HEK293 (cell line): ENCODE measurements at regions not wholly inside any gene's neighbourhood (a gene's known extent, or its start where the extent isn't known, plus 50 kb on each side); places are given as distances from the start of the nearest gene placed in this dataset.

Experiments used
- CTCF ChIA-PET: fragments of 350-600 bp; formaldehyde crosslinking; extraction: SDS; loops from one replicate; lab custom pipeline; 2021; ENCODE audit warnings: antibody characterized with exemption; lab: Yijun Ruan, JAX
- POLR2A ChIA-PET: fragments of 300-600 bp; formaldehyde crosslinking; extraction: SDS; loops from one replicate; lab custom pipeline; 2020; ENCODE audit warnings: antibody characterized with exemption, inconsistent platforms; lab: Yijun Ruan, JAX
- H3K27ac ChIP-seq: fragments of 200-500 bp; sonication (Bioruptor generic); 2 replicates; pipeline ENCODE4 v1.5.1; 2014; ENCODE audit warnings: low read depth, low read length, control low read depth, inconsistent platforms; ENCODE audit errors: extremely low read depth
- H3K36me3 ChIP-seq, 2 experiments: fragments of 200-500 bp in 1 of 2; sonication (Bioruptor generic) in 1 of 2; 1 replicate in 1 of 2; 2 replicates in 1 of 2; pipeline ENCODE4 v1.5.1; 2014 to 2017; ENCODE audit warnings: inconsistent platforms in 2 of 2, low read length in 2 of 2; ENCODE audit not compliant: control insufficient read depth in 2 of 2, insufficient read depth in 1 of 2
- H3K4me1 ChIP-seq: fragments of 200-500 bp; sonication (Bioruptor generic); 2 replicates; pipeline ENCODE4 v1.5.1; 2014; ENCODE audit warnings: mild to moderate bottlenecking, low read length, inconsistent platforms; ENCODE audit not compliant: control insufficient read depth, insufficient read depth
- H3K4me3 ChIP-seq: 2 replicates; pipeline ENCODE4 v1.5.1; 2011; ENCODE audit warnings: low read depth, mild to moderate bottlenecking, control low read depth, low read length, moderate library complexity
- H3K9me3 ChIP-seq: fragments of 200-500 bp; sonication (Bioruptor generic); 2 replicates; pipeline ENCODE4 v1.5.1; 2014; ENCODE audit warnings: low read depth, low read length, inconsistent platforms; ENCODE audit not compliant: control insufficient read depth, insufficient read depth
- GLIS2 ChIP-seq: fragments of 450-650 bp; formaldehyde crosslinking; IDR thresholded peaks from 2 replicates; pipeline ENCODE4 v1.5.1; 2016; ENCODE audit warnings: missing biosample characterization, missing genetic modification characterization
- KLF1 ChIP-seq: fragments of 450-650 bp; formaldehyde crosslinking; IDR thresholded peaks from 2 replicates; pipeline ENCODE4 v1.5.1; 2016; ENCODE audit warnings: missing biosample characterization, missing genetic modification characterization
- OVOL3 ChIP-seq: fragments of 450-650 bp; formaldehyde crosslinking; IDR thresholded peaks from 2 replicates; pipeline ENCODE4 v1.5.1; 2016; ENCODE audit warnings: missing biosample characterization, missing genetic modification characterization
- SALL2 ChIP-seq: fragments of 450-650 bp; formaldehyde crosslinking; IDR thresholded peaks from 2 replicates; pipeline ENCODE4 v1.5.0; 2017; ENCODE audit warnings: missing biosample characterization, mild to moderate bottlenecking, missing genetic modification characterization, borderline replicate concordance
- YY1 ChIP-seq: fragments of 450-650 bp; formaldehyde crosslinking; IDR thresholded peaks from 2 replicates; pipeline ENCODE4 v1.5.1; 2018; ENCODE audit warnings: missing biosample characterization, missing genetic modification characterization
- YY2 ChIP-seq: fragments of 450-650 bp; formaldehyde crosslinking; IDR thresholded peaks from 2 replicates; pipeline ENCODE4 v1.5.1; 2016; ENCODE audit warnings: missing biosample characterization, missing genetic modification characterization
- ZNF112 ChIP-seq: fragments of 450-650 bp; formaldehyde crosslinking; IDR thresholded peaks from 2 replicates; pipeline ENCODE4 v1.5.0; 2017; ENCODE audit warnings: missing biosample characterization, missing genetic modification characterization
- ZNF121 ChIP-seq: fragments of 450-650 bp; formaldehyde crosslinking; IDR thresholded peaks from 2 replicates; pipeline ENCODE4 v1.5.1; 2016; ENCODE audit warnings: missing biosample characterization, missing genetic modification characterization
- ZNF341 ChIP-seq: fragments of 450-650 bp; formaldehyde crosslinking; IDR thresholded peaks from 2 replicates; pipeline ENCODE4; 2016; ENCODE audit warnings: low read depth, missing biosample characterization, missing genetic modification characterization
- ZNF37A ChIP-seq: fragments of 450-650 bp; IDR thresholded peaks from 2 replicates; pipeline ENCODE4 v1.5.1; 2018; ENCODE audit warnings: missing biosample characterization, missing genetic modification characterization
- ZNF514 ChIP-seq: fragments of 450-650 bp; formaldehyde crosslinking; IDR thresholded peaks from 2 replicates; pipeline ENCODE4 v1.5.1; 2016; ENCODE audit warnings: missing biosample characterization, missing genetic modification characterization
- ZNF629 ChIP-seq: fragments of 450-650 bp; formaldehyde crosslinking; IDR thresholded peaks from 2 replicates; pipeline ENCODE4 v1.5.1; 2017; ENCODE audit warnings: missing biosample characterization, missing genetic modification characterization
- ZNF76 ChIP-seq: fragments of 450-650 bp; formaldehyde crosslinking; IDR thresholded peaks from 2 replicates; pipeline ENCODE4; 2016; ENCODE audit warnings: low read depth, missing biosample characterization, missing genetic modification characterization, borderline replicate concordance
- TF ChIP-seq, protein P1 (sequence below): fragments of 450-650 bp; formaldehyde crosslinking; IDR thresholded peaks from 2 replicates; pipeline ENCODE4 v1.5.1; 2016; ENCODE audit warnings: missing biosample characterization, missing genetic modification characterization
- TF ChIP-seq, protein P2 (sequence below): fragments of 450-650 bp; formaldehyde crosslinking; IDR thresholded peaks from 2 replicates; pipeline ENCODE4 v1.5.1; 2016; ENCODE audit warnings: missing biosample characterization, missing genetic modification characterization
- TF ChIP-seq, protein P3 (sequence below): fragments of 450-650 bp; formaldehyde crosslinking; IDR thresholded peaks from 2 replicates; pipeline ENCODE4 v1.5.1; 2016; ENCODE audit warnings: missing biosample characterization, missing genetic modification characterization
- TF ChIP-seq, protein P4 (sequence below): sonication (generic); formaldehyde crosslinking; IDR thresholded peaks from 2 replicates; pipeline ENCODE4 v1.8.1; 2022; ENCODE audit warnings: mild to moderate bottlenecking, moderate library complexity, missing genetic modification reagents
- TF ChIP-seq, protein P5 (sequence below): fragments of 450-650 bp; formaldehyde crosslinking; IDR thresholded peaks from 2 replicates; pipeline ENCODE4 v1.5.1; 2016; ENCODE audit warnings: missing biosample characterization, missing genetic modification characterization
- TF ChIP-seq, protein P6 (sequence below): fragments of 450-650 bp; formaldehyde crosslinking; IDR thresholded peaks from 2 replicates; pipeline ENCODE4 v1.5.1; 2016; ENCODE audit warnings: missing biosample characterization, missing genetic modification characterization
- TF ChIP-seq, protein P7 (sequence below): fragments of 450-650 bp; formaldehyde crosslinking; IDR thresholded peaks from 2 replicates; pipeline ENCODE4 v1.5.1; 2016; ENCODE audit warnings: missing biosample characterization, missing genetic modification characterization

DNA sequence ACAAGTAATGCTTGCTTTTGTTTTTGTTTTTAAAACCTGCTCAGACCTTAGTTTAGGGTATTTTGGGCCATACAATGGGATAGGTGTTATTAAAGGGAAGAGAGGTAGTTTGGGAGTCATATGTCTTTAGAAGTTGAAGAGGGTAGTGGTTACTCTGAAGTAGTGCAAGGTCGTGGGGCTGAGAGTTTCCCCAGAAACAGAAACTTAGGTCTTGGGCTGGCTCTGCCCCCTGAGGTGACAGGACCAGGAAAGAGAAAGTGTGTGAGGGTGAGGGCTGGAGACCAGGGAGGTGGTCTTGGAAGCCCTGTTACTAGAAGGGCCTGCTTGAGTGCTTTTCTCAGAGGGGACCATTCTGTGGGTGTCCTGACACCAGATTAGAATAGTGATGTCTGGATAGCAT lies 500.5 kb upstream of the SPHKAP start (continued):
- TF ChIP-seq, protein P1, sequence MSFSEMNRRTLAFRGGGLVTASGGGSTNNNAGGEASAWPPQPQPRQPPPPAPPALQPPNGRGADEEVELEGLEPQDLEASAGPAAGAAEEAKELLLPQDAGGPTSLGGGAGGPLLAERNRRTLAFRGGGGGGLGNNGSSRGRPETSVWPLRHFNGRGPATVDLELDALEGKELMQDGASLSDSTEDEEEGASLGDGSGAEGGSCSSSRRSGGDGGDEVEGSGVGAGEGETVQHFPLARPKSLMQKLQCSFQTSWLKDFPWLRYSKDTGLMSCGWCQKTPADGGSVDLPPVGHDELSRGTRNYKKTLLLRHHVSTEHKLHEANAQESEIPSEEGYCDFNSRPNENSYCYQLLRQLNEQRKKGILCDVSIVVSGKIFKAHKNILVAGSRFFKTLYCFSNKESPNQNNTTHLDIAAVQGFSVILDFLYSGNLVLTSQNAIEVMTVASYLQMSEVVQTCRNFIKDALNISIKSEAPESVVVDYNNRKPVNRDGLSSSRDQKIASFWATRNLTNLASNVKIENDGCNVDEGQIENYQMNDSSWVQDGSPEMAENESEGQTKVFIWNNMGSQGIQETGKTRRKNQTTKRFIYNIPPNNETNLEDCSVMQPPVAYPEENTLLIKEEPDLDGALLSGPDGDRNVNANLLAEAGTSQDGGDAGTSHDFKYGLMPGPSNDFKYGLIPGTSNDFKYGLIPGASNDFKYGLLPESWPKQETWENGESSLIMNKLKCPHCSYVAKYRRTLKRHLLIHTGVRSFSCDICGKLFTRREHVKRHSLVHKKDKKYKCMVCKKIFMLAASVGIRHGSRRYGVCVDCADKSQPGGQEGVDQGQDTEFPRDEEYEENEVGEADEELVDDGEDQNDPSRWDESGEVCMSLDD, result no peak
- TF ChIP-seq OVOL3 (tag by site-specific recombination), result no peak
- TF ChIP-seq, protein P2, sequence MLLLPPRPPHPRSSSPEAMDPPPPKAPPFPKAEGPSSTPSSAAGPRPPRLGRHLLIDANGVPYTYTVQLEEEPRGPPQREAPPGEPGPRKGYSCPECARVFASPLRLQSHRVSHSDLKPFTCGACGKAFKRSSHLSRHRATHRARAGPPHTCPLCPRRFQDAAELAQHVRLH, result no peak
- no peak for TF ChIP-seq ZNF629 (tag by site-specific recombination)
- no peak for TF ChIP-seq SALL2 (tag by site-specific recombination)
- TF ChIP-seq, protein P3, sequence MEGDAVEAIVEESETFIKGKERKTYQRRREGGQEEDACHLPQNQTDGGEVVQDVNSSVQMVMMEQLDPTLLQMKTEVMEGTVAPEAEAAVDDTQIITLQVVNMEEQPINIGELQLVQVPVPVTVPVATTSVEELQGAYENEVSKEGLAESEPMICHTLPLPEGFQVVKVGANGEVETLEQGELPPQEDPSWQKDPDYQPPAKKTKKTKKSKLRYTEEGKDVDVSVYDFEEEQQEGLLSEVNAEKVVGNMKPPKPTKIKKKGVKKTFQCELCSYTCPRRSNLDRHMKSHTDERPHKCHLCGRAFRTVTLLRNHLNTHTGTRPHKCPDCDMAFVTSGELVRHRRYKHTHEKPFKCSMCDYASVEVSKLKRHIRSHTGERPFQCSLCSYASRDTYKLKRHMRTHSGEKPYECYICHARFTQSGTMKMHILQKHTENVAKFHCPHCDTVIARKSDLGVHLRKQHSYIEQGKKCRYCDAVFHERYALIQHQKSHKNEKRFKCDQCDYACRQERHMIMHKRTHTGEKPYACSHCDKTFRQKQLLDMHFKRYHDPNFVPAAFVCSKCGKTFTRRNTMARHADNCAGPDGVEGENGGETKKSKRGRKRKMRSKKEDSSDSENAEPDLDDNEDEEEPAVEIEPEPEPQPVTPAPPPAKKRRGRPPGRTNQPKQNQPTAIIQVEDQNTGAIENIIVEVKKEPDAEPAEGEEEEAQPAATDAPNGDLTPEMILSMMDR (tag by site-specific recombination), result no peak
- TF ChIP-seq, protein P4, sequence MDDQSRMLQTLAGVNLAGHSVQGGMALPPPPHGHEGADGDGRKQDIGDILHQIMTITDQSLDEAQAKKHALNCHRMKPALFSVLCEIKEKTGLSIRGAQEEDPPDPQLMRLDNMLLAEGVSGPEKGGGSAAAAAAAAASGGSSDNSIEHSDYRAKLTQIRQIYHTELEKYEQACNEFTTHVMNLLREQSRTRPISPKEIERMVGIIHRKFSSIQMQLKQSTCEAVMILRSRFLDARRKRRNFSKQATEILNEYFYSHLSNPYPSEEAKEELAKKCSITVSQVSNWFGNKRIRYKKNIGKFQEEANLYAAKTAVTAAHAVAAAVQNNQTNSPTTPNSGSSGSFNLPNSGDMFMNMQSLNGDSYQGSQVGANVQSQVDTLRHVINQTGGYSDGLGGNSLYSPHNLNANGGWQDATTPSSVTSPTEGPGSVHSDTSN (CRISPR knock-in tag), result no peak
- TF ChIP-seq, all 188 proteins: peak for 0

DNA sequence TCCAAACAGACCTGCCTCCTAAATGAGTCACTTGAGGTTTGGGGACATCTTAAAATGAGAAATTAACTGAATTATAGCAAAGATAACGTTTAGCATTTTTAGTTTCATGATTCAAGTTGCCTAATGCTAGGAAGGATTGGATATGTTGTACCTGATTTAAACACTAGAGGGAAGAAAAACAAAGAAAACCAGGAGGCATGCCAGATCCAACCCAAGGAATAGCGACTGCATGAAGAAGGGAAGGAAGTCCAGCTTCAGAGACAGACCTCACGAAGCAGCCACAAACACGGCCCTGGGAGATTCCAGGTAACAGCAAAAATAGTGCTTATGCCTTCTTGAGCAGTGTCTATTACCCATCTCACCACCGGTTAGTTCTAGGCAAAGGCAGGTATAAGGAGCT lies 499.9 kb upstream of the SPHKAP start:
- POLR2A ChIA-PET, result no interaction called here
- Histone ChIP-seq H3K9me3 (no peaks in the 10 kb centered on the region), H3K36me3 (no peaks in the 10 kb centered on the region), H3K4me1 (no peaks in the 10 kb centered on the region), H3K4me3 (no peak overlapping the region), H3K27ac (no peak overlapping the region)
- CTCF ChIA-PET, result interaction anchor here (0.6 to 1.0 kb wide), 6 partner anchors 286 to 997 kb away, joined by 3 to 4 read pairs (median 3); no protein-coding TSS in a partner anchor
- TF ChIP-seq ZNF629 (tag by site-specific recombination) (no peak), ZNF76 (tag by site-specific recombination) (no peak), ZNF514 (no peak), ZNF37A (no peak), ZNF121 (no peak), KLF1 (tag by site-specific recombination) (no peak), ZNF341 (tag by site-specific recombination) (no peak), YY2 (no peak), ZNF112 (no peak), GLIS2 (tag by site-specific recombination) (no peak), YY1 (no peak)
- TF ChIP-seq, protein P5, sequence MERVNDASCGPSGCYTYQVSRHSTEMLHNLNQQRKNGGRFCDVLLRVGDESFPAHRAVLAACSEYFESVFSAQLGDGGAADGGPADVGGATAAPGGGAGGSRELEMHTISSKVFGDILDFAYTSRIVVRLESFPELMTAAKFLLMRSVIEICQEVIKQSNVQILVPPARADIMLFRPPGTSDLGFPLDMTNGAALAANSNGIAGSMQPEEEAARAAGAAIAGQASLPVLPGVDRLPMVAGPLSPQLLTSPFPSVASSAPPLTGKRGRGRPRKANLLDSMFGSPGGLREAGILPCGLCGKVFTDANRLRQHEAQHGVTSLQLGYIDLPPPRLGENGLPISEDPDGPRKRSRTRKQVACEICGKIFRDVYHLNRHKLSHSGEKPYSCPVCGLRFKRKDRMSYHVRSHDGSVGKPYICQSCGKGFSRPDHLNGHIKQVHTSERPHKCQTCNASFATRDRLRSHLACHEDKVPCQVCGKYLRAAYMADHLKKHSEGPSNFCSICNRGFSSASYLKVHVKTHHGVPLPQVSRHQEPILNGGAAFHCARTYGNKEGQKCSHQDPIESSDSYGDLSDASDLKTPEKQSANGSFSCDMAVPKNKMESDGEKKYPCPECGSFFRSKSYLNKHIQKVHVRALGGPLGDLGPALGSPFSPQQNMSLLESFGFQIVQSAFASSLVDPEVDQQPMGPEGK (tag by site-specific recombination), result no peak
- TF ChIP-seq, protein P1, result no peak
- TF ChIP-seq, protein P6, sequence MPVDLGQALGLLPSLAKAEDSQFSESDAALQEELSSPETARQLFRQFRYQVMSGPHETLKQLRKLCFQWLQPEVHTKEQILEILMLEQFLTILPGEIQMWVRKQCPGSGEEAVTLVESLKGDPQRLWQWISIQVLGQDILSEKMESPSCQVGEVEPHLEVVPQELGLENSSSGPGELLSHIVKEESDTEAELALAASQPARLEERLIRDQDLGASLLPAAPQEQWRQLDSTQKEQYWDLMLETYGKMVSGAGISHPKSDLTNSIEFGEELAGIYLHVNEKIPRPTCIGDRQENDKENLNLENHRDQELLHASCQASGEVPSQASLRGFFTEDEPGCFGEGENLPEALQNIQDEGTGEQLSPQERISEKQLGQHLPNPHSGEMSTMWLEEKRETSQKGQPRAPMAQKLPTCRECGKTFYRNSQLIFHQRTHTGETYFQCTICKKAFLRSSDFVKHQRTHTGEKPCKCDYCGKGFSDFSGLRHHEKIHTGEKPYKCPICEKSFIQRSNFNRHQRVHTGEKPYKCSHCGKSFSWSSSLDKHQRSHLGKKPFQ (tag by site-specific recombination), result no peak
- TF ChIP-seq, protein P7, sequence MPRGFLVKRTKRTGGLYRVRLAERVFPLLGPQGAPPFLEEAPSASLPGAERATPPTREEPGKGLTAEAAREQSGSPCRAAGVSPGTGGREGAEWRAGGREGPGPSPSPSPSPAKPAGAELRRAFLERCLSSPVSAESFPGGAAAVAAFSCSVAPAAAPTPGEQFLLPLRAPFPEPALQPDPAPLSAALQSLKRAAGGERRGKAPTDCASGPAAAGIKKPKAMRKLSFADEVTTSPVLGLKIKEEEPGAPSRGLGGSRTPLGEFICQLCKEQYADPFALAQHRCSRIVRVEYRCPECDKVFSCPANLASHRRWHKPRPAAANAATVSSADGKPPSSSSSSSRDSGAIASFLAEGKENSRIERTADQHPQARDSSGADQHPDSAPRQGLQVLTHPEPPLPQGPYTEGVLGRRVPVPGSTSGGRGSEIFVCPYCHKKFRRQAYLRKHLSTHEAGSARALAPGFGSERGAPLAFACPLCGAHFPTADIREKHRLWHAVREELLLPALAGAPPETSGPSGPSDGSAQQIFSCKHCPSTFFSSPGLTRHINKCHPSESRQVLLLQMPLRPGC, result no peak
